Hematopoietic multipotent progenitor cell treated with erythropoietin and hydrocortisone succinate and interleukin-3 and kit ligand, for 4 days (in vitro differentiated cells): ENCODE measurements at regions not wholly inside any gene's neighbourhood (a gene's known extent, or its start where the extent isn't known, plus 50 kb on each side); places are given as distances from the start of the nearest gene placed in this dataset.

Source experiments
- DNase-seq: peaks from one replicate; pipeline ENCODE4 v3.0.0-alpha.2; 2015

GRCh38 chr11:111019871-111020670 is 225.5 kb upstream of the POU2AF2 start:
- peak; percentile 18 for DNase-seq

DNA sequence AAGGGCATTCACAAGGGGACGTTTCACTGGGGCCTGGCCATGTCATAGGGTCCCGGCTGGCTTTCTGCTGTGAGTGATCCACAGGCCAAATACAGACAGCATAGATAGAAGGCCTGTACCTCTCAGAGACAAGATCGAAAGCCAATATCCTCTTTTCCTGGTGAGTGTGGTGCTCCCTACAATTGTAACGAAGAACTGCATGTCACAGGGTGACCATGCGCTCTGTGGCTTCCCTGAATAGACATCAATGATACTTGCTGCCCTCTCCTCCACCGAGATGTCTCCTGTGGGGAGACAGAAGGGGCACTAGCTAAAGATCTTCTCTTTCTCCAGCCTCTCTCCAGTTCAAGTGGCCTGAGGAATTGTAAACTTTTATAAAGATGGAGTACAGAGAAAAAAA is 226.1 kb upstream of the POU2AF2 start:
- no peak for DNase-seq

GRCh38 chr11:111018566-111018965 is 227.0 kb upstream of the POU2AF2 start:
- peak; percentile 39 for DNase-seq

DNA sequence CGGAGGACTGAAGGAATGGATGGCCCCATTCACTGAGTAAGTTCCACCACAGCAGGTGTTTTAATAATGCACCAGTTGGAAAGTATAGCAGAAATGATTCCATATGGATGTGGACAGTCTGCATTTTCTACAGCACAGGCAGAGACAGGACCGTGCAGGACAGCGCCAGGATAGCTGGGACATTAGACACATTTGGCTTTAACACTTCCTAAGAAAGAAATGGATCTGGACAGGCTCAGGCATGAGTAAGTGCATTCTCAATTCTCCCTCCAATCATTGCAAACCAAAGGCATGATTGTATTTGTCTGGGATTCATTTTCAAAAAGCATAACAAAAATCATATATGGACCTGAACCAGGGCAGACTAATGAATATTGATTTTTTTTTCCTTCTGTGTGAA is 233.0 kb upstream of the POU2AF2 start:
- no peak for DNase-seq

DNA sequence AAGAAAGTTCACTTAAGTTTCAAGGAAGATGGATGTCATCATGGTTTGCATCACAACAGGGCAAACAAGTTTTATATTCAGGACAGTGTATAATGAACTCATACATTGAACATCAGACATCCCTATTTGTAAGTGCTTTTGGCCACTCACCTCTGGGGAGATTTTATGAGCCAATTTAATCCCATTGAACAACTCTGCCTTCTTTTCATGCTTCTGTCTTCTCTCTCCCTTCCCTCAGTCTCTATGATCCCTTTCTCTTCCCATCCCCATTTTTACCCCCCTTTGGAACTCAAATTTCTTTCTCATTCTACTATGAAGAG is 234.3 kb upstream of the POU2AF2 start:
- no peak for DNase-seq

DNA sequence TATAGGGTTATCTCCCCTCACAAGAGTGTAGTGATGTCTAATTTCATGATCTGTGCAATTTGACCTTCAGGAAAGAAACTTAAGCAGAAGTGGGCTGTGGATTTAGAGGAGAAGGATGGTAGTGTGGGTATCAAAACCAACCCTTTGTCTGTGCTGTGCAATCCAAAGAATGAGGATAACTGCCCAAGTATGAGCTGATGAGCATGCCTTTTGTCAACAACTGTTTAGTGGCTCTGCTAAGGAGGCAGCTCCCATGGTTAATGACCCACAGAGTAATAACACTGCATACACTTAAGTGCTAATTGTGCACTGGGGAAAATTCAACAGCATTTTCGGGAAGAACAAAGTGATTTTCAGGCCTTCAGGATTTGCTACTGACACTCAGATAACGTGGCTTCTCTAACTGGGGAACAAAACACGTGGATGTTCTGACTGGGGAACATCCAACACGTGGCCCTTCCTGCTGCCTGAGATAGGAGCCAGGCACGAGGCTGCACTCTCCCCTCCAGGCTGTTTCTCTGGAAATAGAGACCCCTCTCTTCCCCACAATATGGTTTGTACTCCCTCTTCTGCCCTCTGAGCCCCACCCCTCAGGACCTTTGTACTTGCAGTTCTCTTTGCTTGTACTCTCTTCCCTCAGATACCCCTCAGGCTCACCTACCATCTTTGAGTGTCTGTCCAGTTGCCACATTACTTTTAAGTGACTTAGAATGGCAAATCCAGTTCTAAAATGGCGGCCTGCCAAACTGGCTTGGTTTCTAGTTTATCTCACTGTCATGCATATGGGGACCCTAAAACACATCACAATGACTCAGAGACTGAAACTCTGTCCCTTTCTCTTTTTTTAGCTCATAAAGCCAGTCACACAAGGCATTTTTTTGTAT is 234.9 kb upstream of the POU2AF2 start:
- DNase-seq: no peak

- no peak for DNase-seq
These were observed 239.3 kb upstream of the POU2AF2 start for GRCh38 chr11:111006227-111006626.

DNA sequence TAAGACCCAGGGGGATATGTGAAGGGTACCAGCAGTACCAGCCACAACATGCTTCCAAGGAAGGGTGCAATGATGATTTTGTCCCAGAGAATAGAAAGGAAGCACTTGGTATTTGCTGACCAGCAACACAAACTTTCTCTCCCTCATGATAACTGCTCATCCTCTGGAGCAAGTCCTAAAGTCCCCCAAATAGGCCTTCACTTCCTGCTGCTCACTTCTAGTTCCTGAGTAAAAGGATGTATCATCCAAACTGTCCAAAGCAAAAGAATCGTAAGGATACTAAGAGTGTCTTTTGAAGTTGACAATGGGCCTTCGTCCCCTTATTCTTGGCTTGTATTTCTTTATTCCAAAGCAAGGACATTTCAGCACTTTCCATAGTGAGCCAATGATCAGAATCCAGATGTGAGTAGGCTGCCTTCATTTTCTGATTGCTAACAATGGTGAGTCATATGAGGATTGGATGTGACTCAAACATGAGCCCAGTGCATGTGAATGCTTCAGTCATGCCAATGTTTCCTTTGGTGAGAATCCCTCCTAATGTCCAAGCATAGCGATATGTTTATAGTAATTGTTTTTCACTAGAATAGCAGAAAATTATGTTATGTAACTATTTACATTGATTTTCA is 243.4 kb upstream of the POU2AF2 start:
- no peak for DNase-seq

GRCh38 chr11:111001081-111001430 is 244.5 kb upstream of the POU2AF2 start:
- no peak for DNase-seq

- peak; percentile 55 for DNase-seq
These were observed 245.0 kb upstream of the POU2AF2 start for GRCh38 chr11:111000400-111001080.

GRCh38 chr11:110992481-110992880 is 253.0 kb upstream of the POU2AF2 start:
- no peak for DNase-seq

GRCh38 chr11:110991661-110992355 is 253.7 kb upstream of the POU2AF2 start:
- no peak for DNase-seq

DNA sequence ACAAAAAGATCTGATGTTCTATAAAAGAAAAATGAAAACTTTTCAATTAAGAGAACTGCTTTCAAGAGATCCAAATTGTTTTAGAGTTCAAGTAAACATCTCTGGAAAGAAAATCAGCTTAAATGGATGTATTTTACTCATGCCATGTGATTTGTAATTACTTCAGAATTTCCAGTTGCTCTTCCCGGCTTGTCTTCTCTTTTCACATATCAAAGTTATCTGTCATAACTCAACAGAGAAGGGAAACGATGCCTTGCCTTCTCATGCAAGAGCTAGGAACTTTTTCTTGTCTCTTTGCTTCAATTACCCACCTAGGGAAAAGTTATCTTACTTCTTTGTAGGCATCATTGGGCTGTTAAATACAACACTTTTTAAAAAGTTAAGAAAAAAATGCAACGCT is 255.2 kb upstream of the POU2AF2 start:
- DNase-seq: no peak

DNA sequence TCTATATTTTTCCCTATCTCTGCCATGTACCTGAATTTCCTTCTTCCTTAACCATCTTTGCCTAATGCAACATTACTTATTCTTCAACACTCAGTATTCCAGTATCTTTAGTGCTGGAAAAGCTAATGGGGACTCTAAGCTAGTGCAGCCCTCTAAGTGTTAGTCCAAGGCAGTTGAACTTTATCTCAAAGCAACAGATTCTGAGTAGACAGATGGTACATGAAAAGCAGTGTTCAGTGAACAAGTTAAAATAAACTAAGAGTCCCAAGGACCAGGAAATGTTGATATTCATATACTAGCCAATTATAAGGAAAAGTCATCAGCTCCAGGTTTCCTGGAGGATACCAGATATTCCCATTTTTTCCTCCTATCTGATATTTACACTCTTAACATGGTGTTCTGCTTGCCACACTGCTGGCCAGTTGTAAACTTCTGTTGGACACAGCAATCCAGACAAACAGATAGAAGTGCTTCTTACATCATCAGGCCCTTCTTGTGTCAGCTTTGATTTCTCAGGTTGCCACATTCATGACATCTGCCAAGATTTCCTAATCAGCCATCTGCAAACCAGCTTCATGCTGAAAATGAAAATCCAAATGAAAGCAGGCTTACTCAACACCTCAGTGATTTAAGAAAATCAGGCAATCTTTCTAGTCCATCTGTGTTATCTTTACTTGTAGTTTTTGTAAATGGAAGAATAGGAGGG is 255.9 kb upstream of the POU2AF2 start:
- peak; percentile 70 for DNase-seq

DNA sequence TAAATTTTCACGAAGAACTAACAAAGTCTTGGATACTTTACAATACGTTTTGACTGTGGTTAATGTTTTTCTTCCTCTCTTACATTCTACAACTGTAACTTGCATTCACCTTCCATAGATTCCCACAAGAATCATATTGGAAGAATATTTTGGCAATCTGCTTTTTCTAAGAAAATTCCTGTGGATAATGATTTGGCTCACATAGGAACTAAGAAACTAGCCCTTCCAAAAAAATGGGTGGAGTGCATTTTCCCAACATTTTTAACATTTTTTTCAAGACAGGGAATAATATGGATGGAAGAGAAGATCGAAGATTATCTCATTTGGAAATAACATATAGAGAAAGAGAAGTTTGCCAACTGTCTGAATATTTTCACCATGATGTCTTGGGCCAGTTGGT is 256.9 kb upstream of the POU2AF2 start:
- no peak for DNase-seq

DNA sequence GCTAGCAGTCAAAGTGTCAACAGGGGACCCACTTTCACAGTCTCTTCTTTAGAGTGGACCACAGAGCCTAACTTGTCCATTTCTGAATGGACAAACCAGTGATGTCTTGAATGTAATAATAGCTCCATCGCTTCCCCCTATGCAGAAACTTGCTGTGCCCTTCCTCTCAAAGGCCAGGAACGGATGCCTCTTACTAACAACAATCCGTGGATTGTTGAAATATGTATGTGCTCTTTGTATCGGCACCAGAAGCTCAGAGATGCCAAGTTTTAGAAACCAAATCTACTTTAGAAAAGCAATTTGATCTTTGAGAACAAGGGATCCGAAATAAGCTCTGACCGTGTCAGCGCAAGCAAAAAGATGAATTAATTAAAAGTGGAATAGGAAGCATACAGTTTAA is 259.5 kb upstream of the POU2AF2 start:
- no peak for DNase-seq

DNA sequence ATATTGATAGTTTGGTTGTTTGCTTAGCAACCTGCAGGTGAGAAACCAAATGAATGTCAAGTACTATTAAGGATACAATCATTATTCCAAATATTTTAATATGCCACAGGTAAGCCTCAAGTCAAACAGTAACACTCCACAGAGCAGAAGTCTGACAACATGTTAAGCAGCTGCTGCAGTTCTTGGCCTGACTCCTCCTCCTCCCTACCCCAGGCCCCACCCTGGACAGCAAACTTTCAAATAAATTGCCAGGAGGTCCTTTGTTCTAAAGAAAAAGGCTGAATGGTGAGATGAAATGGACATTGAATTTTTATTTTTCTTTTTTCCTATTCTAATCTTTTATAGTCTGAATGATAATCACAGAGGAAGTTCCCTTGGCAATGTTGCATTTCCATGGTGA is 260.0 kb upstream of the POU2AF2 start:
- no peak for DNase-seq

DNA sequence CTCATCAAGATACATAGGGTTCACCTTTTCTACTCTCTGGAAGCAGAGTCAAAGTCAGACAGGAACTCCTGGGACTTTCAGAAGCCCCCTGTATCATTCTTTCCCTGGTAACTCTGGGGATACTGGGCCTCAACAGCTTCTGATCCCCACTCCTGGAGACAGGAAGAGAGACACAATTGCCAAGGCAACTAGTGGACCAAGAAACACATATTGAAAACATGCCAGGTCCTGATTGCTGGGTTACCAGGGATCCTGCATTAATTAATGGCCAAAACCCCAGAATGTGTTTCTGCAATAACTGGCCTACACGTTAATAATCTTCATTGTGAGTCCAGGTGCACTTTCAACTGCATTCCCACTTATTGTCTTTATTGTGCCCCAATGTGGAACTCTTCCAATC is 260.8 kb upstream of the POU2AF2 start:
- DNase-seq: no peak

GRCh38 chr11:110984147-110984546 is 261.4 kb upstream of the POU2AF2 start:
- DNase-seq: no peak

DNA sequence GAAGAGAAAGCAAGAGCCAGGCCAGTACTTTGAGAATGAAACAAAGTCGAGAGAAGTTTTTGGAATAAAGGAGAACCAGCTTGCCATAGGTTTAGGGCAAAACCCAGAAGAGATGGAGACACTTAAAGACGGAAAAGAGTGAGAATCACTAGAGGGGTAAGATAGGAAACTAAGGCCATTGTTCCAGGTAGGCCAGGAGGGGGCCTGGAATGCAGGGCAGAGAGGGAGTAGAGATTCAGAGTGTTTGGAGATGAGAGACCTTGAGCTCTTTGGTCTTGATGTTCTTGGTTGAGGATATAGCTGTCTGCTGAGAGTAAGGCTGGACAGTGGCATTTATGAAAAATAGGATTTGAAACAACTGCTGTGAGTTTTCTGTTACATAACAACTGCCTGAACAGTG is 263.3 kb upstream of the POU2AF2 start:
- no peak for DNase-seq

DNA sequence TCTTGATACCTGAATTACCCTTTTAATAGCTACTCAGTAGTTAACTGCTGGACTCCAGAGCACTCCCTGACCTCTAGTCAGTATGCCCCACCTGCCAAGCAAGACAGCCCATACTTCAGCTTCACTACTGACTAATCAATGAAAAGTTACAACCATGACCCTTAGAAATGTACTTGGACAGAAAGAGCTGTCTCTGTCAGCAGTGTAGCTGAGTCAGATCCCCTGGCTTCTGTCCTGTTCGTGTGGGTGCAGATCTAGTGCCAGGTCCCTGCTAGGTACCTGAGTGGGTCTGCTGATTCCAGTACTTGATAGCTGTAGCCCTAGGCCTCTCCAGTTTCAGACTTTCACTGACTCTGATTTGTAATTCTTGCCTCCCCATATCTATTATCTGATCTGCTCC is 265.8 kb upstream of the POU2AF2 start:
- DNase-seq: no peak

DNA sequence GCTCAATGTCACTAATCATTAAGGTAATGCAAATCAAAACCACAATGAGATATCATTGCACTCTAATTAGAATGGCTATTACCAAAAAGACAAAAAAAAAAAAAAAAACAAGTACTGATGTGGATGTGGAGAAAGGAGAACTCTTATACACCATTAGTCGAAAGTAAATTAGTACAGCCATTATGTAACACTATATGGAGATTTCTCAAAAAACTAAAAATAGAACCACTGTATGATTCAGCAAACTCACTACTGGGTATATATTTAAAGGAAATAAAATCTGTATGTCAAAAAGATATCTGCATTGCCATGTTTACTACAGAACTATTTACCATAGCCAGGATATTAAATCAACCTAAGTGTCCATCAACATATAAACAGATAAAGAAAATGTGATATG is 265.4 kb upstream of the ARHGAP20 start:
- no peak for DNase-seq
